GM18867 (cell line): ENCODE measurements at regions not wholly inside any gene's neighbourhood (a gene's known extent, or its start where the extent isn't known, plus 50 kb on each side); places are given as distances from the start of the nearest gene placed in this dataset.
"Not testable (repeated sequence)": the region's sequence is repeated elsewhere in the genome, so short reads cannot be mapped to it uniquely, and the experiment has no call there.

Source experiments
- ATAC-seq: cut with Tn5 transposase; IDR thresholded peaks from one replicate; pipeline ENCODE4 v1.9.1; 2021; ENCODE audit warnings: mild to moderate bottlenecking, moderate library complexity; ENCODE audit not compliant: unreplicated experiment

DNA sequence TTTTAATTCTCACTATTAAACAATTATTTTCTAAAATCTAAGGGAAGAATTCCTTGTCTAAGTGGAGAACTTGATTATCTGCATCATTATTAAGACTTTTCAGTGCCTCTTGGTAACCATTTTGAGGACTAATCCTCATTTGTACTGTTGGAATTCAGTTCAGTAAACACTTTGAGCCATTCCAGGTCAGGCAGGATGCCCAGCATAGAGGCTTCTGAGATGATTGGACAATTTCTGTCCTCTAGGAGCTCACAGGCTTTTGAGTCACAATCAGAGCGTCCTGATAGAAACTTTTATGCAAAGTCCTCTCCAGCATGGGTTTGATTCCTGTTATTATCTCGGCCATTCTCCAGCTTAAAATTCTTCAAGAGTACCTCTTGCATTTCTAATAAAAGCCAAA lies 1304.6 kb downstream of the EPHA7 start:
- ATAC-seq, result no peak

DNA sequence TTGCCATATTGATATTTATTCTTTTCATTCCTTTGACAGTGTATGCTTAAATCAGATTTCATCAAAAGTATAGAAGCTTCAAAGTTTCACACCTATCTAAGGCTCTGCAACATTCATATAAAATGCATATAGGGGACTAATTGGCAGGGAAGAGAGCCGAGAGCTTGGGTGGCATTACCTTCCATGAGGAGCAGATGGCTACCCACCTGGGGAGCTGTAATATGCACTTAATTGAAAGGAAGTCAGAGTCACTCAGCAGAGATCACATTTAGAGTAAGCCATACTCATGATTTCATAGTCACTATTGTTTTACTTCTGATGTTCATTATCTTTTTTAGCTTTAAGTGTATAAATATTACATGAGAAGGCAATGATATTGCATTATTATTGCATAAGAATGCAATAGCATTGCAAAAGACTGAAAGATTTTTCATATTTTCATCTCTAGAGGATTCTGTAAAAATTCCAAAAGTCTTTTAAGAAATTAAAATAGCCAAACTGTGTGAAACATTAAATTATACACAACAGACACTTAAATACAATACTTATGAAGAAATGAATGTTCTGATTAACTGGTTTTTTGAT lies 1305.2 kb downstream of the EPHA7 start:
- no peak for ATAC-seq

DNA sequence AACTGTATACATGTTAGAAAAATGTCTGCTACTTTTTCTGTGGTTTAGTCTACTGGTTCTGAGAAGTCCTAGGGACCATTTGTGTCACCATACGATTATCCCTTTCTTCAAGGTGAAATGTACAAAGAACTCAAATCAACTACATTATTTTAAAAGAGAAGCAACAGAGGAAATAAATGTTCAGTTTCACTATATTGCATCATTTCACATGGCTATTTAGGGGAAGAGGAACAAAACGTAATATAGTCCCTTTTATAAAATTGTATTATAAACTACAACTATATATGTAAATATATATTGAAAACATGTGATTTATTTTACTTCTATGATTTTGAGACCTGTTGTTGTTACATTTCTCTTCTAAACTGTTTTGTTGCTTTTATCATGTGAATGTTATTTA lies 1308.0 kb downstream of the EPHA7 start:
- ATAC-seq, result no peak

DNA sequence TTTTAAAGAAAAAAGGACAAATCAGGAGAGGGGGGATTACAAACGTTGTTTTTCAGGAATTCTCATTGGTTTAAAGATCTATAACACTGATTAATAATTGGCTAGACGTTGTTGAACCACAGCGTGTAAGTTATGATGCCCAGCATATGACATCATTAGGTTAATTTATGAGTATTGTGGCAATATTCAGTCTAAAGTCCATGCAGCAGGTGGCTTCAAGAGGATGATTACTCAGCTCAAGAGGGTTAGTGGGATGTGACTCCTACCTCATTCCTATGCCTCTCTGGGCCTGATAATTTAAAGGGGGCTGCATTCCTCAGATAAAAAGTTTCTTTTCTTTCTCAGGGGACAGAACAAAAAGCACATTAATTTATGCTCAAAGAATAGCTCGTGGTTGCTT lies 1309.0 kb downstream of the EPHA7 start:
- ATAC-seq, result no peak

DNA sequence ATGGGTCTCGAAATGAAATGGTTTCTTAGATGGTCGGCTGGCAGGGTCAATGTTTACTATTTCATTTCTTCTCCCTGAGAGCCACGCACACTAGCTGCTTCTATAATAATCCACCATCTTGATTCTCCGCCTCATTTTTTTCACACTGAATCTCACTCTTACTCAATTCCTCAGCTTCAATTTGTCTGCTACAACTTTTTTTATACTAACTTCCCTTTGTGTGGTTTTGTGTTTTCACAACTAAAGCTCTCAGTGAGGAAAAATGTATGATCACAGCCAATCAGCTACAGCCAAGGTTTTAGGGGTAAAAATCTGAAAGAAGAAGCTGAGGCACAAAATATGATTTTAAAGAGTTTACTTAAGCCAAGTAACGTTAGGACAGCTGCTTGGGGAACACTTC lies 1309.4 kb downstream of the EPHA7 start:
- ATAC-seq, result no peak

DNA sequence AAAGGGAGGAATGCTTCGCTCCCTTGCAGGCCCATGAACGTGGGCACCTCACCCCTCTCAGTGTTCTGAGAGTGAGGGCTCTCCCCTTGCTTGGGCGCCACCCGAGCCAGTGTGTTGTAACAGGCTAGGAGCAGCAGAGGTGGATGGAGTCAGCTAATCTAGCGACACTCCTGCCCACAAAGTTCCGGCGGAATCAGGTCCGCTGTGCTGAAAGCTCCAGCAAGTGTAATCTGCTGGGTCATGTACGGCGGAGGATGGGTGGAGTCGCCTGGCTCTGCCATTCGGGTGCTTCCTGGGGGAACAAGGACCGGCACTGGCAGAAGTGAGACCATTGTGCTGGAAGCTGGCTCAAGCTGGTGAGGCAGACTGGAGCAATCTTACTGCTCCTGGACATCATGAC lies 1310.1 kb downstream of the EPHA7 start:
- no peak for ATAC-seq

DNA sequence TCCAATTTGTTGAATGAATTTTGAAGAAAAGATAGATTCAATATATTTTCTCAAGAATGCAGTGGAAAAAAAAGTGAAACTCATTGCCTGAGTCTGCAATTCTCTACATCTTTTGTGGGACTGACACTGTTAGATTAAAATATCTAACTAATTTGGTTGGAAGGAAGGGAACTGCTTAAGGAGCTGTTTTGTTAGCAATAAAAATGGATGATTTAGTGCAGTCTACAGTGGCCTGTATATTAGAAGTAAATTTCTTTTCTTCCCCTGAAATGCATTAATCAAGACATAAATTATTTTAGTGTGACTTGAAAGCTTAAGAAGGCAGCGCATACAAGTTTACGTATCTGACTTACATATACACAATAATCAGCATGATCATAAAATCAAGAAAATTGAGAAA lies 1332.6 kb downstream of the EPHA7 start:
- no peak for ATAC-seq

DNA sequence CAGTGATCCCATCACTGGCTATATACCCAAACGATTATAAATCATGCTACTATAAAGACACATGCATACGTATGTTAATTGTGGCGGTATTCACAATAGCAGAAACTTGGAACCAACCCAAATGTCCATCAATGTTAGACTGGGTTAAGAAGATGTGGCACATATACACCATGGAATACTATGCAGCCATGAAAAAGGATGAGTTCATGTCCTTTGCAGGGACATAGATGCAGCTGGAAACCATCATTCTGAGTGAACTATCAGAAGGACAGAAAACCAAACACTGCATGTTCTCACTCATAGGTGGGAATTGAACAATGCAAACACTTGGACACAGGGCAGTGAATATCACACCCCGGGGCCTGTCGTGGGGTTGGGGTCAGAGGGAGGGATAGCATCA lies 1335.4 kb downstream of the EPHA7 start:
- ATAC-seq, result not testable (repeated sequence)

DNA sequence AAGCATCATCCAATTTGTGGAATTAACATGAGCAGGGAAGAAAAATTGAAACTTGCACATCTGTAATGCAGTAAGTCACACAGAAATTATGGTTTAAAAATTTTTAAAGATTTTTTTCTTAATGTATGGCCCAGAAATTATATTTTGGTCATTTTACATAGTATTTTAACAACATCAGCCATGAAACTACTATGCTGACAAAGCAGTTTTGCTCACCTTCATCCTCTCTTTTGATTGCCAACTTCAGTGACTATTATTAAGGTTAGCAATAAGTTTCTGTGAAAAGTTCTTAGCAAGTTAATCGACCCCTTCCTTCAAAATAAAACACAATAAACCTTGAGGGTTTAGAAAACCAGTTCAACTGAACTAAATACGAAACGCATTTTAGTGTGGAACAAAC lies 1347.0 kb downstream of the EPHA7 start:
- no peak for ATAC-seq

DNA sequence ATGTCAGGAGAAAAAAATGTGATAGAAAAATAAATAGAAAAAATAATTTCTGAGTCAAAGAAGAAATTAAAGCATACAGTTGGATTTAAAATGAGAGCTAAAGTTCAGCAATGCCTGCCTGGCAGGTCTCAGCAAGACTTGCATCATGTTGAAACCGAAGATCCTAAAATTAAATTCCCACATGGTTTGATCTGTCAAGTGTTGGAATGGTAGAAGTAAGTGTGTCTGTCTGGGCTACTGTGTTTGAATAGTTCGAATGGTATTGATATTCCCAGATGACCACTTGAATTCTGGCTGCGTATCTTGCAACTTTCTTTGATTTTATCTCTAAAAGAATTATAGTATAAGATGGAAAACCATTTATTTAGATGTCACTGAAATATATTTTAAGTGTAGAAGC lies 1349.6 kb downstream of the EPHA7 start:
- ATAC-seq, result no peak

DNA sequence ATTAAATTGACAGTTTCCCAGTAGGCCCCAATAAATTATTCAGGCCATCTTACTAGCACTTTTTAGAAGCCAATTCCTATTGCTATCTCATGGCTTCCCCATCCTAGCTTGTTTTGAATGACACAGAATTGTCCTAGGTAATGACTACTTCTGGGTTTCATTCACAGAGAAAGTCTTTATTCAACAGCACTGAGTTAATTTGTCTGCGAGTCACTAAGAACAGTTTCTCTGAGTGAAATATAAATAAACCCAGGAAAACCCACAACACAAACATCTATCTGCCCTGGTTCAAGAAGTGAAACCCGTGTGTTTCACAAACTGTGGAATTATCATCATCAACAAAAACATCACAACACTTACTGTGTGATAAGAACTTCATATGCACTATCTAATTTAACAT lies 1366.8 kb downstream of the EPHA7 start:
- ATAC-seq, result no peak

DNA sequence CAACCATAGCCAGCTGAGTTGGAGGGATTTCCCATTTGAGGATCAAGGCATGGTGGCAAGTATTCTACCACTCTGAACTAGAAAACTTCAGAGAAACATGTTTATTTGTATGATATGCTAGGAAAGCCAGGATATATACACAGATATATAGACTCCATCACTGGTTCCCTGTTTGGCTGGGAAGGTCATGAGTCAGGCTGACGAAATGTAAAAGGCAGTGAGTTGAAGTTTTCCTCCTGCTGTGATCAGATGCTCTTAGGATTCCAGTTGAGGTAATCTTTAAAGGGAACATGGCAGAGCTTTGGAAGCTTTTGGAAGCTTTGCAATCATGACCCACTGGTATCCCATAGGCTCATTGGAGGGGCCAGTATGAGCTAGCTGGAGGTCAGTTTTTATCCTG lies 1369.1 kb downstream of the EPHA7 start:
- ATAC-seq, result no peak

DNA sequence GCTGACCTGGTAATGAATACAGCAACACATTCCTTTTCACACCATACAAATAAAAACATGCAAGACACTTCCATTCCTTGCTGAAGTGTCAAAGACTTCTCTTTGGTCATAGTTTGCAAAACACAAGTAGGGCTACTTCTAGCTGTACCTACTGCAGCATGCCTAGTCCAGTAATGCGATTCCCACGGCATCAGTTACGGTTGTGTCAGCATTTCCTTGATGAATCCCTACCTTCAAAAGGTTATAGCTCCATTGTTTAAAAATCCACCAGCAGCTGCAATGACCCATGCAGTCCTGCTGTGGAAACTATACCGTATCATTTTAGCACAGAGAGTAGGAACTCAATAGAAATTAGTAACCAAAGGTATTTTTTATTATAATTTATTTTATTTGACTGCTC lies 1371.5 kb downstream of the EPHA7 start:
- no peak for ATAC-seq

DNA sequence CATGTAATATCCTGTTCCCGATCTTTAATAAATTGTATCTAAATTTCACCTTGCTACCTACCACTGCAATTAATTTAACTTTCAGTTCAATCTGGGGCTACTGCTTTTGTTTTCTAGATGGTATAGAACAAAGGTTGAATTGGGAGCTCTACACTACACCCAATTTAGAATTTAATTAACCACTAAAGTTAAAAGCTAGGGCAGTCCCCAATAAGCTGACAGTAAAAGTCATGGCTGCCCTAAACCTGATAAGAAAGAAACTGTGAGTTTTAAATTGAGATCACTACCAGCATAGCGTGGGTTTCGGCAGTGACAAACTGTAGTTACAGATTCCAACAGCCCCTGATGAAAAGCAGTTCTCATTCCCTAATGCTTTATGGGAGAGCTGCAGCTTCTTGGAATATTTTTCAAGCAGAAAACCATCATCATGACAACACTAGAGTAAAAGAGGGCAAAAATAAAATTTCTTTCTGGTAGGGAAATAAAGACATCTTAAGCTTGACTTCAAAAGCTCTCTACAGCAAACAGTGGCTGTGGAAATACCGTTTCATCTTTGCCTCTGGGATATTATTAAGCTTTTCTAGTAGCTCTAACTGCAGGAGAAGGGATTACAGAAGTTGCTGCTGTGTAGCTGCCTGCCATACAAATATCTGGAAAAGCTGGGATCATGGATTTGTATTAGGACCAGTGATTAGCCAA lies 1372.1 kb downstream of the EPHA7 start:
- ATAC-seq, result no peak

DNA sequence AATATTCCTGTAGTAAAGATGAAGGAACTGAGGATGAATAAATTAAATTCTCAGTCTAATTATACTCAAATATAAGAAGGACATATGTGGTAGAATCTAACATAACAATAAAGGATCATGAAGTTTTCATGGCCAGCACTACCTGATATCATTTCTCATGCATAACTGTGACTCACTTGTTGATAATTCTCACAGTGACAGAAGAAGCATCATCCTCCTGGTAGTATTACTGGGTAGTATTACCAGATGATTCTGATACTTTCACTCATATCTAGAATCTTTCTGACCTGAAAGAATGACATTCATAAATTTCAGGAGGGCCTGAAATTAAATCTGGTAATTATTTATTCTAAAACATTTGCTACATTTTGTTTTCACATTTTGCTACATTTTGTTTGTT lies 1375.0 kb downstream of the EPHA7 start:
- no peak for ATAC-seq

DNA sequence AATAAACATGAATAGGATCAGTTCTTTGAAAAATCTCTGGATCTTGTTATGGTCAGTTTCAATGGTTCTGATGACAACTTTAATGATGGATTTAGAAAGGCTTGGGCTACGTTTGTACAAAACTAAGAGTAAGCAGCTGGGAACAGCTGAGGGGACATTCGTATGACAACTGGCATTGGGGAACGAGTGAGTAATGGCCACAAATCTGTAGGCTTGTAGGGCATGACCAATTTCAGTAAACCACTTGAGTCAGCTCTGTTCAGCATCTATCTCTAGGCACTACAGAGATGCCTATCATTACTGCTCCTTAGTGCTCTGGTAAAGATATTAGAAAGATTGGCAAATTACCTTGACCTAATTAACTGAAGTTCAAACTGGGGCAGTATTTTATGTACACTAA lies 1375.6 kb downstream of the EPHA7 start:
- no peak for ATAC-seq

DNA sequence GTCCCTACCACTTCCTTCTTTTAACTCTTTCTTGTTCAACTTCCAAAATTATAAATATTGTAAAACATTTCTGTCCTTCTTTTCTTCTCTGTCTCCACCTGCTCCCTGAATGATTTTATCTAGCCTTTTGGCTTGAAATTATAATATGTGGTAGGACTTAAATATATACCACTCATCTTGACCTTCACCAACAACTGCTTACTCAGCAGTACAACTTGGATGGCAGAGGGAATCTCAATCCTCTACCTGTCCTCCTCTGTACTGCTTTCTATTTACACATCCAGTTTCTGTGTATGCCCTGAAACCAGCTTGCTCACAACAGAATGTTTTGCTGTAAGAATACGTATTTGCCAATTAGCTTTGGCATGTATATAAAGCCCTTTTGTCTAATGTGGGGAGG lies 1392.5 kb downstream of the EPHA7 start:
- ATAC-seq, result no peak

DNA sequence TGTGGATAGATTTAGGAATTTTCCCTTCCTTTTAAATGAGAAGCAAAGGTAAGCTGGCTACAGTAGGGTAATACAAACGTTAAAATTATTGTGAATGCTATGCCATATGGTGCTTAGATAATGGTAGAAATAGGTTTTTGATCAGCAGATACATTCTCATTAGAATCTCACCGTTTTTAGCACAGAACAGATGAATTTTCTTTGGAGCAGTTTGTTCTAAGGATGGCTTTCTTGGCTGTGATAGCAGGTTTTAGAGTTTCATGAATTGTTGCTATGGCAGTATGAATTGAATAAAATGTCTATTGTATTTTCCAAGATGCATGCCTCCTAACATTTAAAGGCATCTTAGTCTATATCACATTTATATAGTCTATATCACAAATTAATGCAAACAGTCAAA lies 1394.5 kb downstream of the EPHA7 start:
- no peak for ATAC-seq

DNA sequence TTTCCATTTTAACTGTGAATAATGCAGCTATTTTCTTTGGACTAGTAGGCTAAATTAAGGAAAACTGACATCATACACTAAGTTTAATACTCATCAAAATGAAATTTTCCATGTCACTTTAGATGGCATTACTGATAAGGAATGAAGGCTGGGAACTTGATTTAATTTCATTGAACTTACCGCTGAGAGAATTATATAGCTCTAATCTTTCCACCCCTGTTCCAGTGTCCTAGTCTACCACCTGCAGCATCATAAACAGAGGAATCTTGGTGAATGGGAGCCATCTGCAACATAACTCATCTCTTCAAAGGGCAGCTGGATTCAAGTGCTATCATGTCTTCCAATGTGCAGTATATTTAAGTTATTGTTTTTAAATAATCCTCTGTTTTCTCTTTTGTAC lies 1395.2 kb downstream of the EPHA7 start:
- no peak for ATAC-seq

DNA sequence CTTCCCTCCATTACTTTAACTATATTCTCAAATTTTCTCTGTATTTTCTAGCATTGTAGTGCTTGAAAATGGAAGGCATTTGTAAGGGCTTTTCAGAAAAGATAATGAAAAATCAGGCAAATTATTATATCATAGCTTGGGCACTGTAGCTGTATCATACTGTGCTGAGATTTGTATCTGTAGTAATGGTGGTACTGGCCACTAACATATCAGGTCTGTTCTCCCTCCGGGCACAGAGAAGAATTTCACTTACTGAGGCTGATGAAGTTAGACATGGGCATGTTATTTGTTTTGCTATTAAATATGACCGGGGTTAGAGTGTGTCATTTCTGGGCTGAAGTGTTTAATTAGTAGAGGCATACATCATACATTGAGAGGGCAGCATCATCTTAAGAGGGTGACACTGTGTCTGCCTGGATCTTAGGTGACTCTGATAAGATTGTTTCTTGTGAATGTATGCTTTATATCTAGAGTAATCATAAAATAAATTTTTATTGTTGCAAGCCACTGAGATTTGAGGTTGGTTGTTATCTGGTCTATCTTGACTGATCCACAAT lies 1395.9 kb downstream of the EPHA7 start:
- no peak for ATAC-seq

DNA sequence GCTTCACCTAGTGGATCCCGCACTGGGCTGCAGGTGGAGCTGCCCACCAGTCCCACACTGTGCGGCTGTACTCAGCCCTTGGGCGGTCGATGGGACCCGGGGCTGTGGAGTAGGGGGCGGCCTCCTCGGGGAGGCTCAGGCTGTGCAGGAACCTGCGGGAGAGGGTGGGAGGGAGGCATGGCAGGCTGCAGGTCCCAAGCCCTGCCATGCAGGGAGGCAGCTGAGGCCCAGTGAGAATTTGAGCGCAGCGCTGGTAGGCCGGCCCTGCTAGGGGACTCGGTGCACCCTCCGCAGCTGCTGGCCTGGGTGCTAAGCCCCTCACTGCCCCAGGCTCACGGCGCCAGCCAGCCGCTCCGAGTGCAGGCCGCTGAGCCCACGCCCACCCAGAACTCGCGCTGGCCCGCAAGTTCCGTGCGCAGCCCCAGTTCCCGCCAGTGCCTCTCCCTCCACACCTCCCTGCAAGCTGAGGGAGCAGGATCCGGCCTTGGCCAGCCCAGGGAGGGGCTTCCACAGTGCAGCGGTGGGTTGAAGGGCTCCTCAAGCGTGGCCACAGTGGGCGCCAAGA lies 1407.6 kb downstream of the EPHA7 start:
- ATAC-seq, result no peak

DNA sequence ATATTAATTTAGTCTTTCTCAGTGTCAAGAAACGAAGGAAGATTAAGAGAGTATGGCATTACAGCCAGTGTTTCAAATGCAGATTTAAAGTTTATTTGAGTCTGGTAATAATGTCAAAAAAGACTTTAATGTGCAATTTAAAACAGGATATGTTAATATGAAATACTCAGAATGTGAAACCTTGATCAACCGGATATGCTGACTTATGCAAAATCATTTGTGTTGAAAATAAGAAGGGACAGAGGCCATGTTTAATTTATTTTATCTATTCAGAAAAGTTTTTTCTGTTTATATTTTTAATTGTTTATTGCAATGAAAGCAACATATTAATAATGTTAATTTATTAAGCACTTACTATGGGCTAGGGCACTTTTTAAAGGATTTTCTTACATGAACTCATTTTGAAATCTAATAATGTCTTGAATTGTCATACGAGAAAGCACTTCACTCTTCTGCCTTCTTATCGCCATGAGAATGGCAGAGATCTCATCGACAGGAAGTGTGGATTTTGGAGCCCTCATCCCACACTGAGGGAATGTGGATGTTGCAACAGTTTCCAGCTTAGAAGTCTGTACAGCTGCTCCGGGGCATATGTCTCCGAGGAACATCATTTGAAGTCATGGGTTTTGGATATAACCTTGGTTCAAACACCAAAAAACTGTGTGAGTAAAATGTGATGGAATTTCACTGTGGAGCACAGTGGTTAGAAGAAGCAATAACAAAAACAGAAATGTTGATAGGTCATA lies 1410.4 kb downstream of the EPHA7 start:
- no peak for ATAC-seq
